GM12875 (cell line): ENCODE measurements at regions not wholly inside any gene's neighbourhood (a gene's known extent, or its start where the extent isn't known, plus 50 kb on each side); places are given as distances from the start of the nearest gene placed in this dataset.
"Not testable (repeated sequence)": the region's sequence is repeated elsewhere in the genome, so short reads cannot be mapped to it uniquely, and the experiment has no call there.

Experiments
- H3K4me3 ChIP-seq: one replicate; pipeline ENCODE4 v1.5.1; 2011; ENCODE audit warnings: low read depth, low read length, control low read depth
- TF ChIP-seq, protein P1 (sequence below): IDR thresholded peaks from 2 replicates; pipeline ENCODE4 v1.5.1; 2011; ENCODE audit warnings: low read depth, mild to moderate bottlenecking, control low read depth, inconsistent platforms, low read length, moderate library complexity, borderline replicate concordance; ENCODE audit not compliant: insufficient read depth

GRCh38 chr9:22813529-22813928, 366.9 kb downstream of the DMRTA1 start:
- TF ChIP-seq, protein P1, sequence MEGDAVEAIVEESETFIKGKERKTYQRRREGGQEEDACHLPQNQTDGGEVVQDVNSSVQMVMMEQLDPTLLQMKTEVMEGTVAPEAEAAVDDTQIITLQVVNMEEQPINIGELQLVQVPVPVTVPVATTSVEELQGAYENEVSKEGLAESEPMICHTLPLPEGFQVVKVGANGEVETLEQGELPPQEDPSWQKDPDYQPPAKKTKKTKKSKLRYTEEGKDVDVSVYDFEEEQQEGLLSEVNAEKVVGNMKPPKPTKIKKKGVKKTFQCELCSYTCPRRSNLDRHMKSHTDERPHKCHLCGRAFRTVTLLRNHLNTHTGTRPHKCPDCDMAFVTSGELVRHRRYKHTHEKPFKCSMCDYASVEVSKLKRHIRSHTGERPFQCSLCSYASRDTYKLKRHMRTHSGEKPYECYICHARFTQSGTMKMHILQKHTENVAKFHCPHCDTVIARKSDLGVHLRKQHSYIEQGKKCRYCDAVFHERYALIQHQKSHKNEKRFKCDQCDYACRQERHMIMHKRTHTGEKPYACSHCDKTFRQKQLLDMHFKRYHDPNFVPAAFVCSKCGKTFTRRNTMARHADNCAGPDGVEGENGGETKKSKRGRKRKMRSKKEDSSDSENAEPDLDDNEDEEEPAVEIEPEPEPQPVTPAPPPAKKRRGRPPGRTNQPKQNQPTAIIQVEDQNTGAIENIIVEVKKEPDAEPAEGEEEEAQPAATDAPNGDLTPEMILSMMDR = no peak
- H3K4me3 ChIP-seq = no peak overlapping the region

DNA sequence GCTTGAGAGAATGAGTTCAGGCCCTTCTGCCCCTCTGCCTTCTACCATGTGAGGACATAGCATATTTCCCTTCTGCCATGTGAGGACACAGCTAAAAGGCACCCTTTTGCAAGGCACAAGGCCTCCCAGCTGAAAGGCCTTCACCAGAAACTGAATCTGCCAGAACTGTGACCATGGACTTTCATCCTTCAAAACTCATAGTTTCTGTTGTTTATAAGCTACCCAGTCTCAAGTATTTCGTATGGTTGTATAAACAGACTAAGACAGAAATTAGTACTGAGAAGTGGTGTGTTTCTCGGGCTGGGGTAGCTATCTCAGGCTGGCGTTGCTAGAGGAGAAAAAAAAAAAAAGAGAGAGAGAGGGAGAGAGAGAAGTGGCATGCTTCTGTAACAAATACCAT, 368.6 kb downstream of the DMRTA1 start:
- no peak overlapping the region for H3K4me3 ChIP-seq
- TF ChIP-seq, protein P1 = no peak

DNA sequence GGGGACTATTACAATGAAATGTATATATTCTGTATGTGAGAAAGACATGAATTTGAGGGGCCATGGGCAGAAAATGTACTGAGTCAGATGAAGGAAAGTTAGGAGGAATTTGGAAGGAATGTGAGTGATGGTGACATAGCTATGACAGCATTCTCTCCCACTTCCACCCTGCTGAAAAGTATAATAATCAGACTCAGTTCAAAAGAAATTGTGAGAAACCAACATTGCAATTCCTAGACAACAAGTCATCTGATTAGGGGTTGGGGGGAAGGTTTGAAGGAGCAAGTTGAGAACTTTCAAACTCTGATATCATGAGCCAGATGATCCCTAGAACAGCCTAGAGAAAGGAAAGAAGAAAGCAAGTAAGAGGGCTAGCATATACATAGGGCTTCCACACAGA, 370.6 kb downstream of the DMRTA1 start:
- no peak overlapping the region for H3K4me3 ChIP-seq
- TF ChIP-seq, protein P1 = no peak

DNA sequence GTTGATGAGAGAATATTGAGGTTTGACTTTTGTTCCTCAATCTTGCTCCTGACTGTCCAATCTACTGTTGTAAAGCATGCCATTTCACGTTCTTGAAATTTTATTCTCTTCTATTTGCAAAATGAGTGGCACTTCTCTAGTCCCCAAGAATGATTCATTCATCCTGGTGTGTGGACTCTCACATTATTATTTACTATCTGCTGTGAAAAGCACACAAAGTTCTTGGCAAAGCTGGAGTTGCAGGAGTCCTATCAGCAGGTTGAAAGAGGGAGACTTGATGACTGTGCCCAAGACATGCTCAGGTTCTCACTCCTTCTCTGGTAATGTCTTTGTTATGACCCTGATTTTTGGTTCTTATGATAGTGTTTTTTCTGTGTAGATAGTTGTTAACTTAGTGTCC, 382.6 kb downstream of the DMRTA1 start:
- no peak overlapping the region for H3K4me3 ChIP-seq

GRCh38 chr9:22838266-22838665, 391.6 kb downstream of the DMRTA1 start:
- TF ChIP-seq, protein P1 = no peak
- no peak overlapping the region for H3K4me3 ChIP-seq

More for the DNA sequence above, 382.6 kb downstream of the DMRTA1 start:
- TF ChIP-seq, protein P1 = no peak

DNA sequence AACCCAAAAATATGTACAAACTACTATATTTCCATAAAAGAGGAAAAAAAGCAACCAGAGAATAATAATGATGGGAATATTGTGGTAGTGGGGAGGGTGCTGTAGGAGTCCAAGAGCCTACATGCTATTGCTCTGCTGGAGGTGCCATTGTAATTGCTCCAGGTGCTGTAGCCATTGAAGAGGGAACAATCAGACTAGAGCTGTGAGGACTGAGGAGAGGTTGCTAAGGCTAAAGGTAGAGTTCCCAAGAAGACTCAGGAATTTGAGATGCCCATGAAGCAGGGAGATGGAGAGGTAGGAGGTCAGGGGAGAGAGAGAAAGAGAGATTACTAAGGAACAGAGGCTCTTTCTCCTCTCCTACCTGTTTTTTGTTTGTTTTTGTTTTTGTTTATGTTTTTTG, 394.0 kb downstream of the DMRTA1 start:
- TF ChIP-seq, protein P1 = no peak
- no peak overlapping the region for H3K4me3 ChIP-seq

- not testable (repeated sequence) for H3K4me3 ChIP-seq
Measured at GRCh38 chr9:22845243-22845642, 398.6 kb downstream of the DMRTA1 start.

GRCh38 chr9:22855980-22856379, 409.4 kb downstream of the DMRTA1 start:
- TF ChIP-seq, protein P1 = no peak
- H3K4me3 ChIP-seq = no peak overlapping the region
